GM12892 (cell line): ENCODE measurements at regions not wholly inside any gene's neighbourhood (a gene's known extent, or its start where the extent isn't known, plus 50 kb on each side); places are given as distances from the start of the nearest gene placed in this dataset.

Experiments
- POLR2A ChIP-seq: IDR thresholded peaks from 2 replicates; pipeline ENCODE4 v1.6.1; 2011; ENCODE audit warnings: low read depth, low read length, control low read depth
- POLR2AphosphoS5 ChIP-seq: IDR thresholded peaks from 2 replicates; pipeline ENCODE4 v1.6.1; 2011; ENCODE audit warnings: low read depth, low read length, control low read depth

GRCh38 chr22:48888466-48889208, 939.0 kb downstream of the BRD1 start:
- TF ChIP-seq POLR2A (no peak), POLR2AphosphoS5 (no peak)
